ENCODE measurements at regions not wholly inside any gene's neighbourhood (a gene's known extent, or its start where the extent isn't known, plus 50 kb on each side); places are given as distances from the start of the nearest gene placed in this dataset.

DNA sequence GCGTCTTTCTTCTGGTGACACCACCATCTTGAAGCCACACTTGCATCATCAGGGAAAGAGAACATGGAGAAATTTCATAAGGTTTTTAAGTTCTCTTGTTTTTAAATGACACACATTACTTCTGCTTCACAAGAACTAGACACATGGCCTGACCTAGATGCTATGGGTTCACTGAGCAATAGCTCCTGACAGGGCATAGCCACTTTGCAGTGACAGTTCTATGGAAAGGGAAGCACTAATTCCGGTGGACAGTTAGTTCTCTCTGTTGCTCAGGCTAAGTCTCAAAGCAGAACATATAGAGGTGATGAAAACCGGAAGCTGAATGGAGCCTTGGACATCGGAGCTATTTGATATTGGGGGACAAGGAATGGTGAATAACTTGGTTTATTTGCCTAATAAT is 940.1 kb upstream of the WWC1 start:
- Histone ChIP-seq H3K27me3 (no peaks in the 10 kb centered on the region), H3K9me3 (no peaks in the 10 kb centered on the region), H3K27ac (no peak overlapping the region), H3K36me3 (no peaks in the 10 kb centered on the region), H3K4me3 (no peak overlapping the region), H3K4me1 (no peaks in the 10 kb centered on the region)
- TF ChIP-seq, protein P1, sequence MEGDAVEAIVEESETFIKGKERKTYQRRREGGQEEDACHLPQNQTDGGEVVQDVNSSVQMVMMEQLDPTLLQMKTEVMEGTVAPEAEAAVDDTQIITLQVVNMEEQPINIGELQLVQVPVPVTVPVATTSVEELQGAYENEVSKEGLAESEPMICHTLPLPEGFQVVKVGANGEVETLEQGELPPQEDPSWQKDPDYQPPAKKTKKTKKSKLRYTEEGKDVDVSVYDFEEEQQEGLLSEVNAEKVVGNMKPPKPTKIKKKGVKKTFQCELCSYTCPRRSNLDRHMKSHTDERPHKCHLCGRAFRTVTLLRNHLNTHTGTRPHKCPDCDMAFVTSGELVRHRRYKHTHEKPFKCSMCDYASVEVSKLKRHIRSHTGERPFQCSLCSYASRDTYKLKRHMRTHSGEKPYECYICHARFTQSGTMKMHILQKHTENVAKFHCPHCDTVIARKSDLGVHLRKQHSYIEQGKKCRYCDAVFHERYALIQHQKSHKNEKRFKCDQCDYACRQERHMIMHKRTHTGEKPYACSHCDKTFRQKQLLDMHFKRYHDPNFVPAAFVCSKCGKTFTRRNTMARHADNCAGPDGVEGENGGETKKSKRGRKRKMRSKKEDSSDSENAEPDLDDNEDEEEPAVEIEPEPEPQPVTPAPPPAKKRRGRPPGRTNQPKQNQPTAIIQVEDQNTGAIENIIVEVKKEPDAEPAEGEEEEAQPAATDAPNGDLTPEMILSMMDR (IDR thresholded peaks at IDR 0.05) = no peak
- no peak for DNase-seq (ENCODE audit: low spot score)

DNA sequence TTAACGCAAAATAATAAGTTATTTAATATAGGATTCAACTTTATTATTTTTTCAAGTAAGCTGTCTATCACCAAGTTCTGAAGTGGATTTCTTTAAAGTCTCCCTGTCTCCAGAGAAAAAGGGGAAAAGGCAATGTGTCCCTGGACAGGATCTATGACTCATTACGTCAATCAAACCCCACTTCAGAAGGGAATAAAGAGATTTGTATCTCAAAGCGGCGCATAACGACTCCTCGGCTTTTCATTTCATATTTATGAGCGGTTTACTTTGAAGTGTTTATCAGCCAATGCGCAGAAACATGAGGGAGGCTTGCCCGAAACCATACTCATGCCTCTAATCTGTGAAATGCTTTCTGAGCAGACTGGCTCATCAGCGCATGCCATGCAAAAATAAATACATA is 938.6 kb upstream of the WWC1 start:
- no peaks in the 10 kb centered on the region for H3K36me3 ChIP-seq
- no peak overlapping the region for H3K27ac ChIP-seq
- TF ChIP-seq, protein P1 (IDR thresholded peaks at IDR 0.05) = no peak
- H3K9me3 ChIP-seq = no peaks in the 10 kb centered on the region
- no peak for DNase-seq (ENCODE audit: low spot score)
- H3K27me3 ChIP-seq = no peaks in the 10 kb centered on the region
- no peaks in the 10 kb centered on the region for H3K4me1 ChIP-seq
- H3K4me3 ChIP-seq = no peak overlapping the region

DNA sequence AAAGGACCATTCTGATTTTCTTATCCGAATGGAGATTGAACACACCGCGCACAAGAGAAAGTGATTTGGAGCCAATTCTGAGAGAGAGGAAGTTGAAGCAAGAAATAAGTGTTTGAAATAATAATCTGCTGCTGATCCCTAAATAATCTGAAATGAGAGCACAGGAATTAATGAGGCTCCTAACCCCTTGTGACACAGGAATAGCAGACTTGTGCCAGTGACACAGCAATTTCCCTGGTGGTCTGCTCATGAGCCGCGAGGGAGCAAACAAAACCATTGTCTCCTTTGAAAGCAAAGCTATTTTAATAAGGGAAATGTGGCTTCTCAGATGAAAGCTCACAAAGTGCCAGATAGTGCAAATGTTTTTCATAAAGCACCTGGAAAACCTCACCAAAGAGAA is 936.1 kb upstream of the WWC1 start:
- no peaks in the 10 kb centered on the region for H3K27me3 ChIP-seq
- no peaks in the 10 kb centered on the region for H3K4me1 ChIP-seq
- DNase-seq (ENCODE audit: low spot score) = no peak
- TF ChIP-seq, protein P1 (IDR thresholded peaks at IDR 0.05) = no peak
- no peaks in the 10 kb centered on the region for H3K9me3 ChIP-seq
- H3K4me3 ChIP-seq = no peak overlapping the region
- no peak overlapping the region for H3K27ac ChIP-seq
- H3K36me3 ChIP-seq = no peaks in the 10 kb centered on the region

DNA sequence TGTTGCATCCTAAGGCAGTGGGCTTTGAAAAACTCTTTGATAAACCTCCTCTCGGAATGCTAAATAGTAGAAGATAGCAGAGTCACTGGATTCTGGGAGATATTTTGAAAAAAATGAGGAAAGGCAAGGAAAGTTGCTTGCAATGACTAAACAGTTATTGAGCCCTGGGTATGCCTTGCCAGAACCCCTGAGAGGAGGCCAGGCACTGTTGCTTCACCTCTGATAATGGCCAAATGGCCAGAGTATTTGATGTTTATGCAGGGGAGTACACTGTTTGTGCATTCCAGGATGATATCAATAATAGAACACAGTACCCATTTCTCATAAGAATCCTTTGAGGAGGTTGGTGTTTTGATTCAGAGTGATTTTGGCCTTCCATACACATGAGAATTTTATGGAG is 935.1 kb upstream of the WWC1 start:
- Histone ChIP-seq H3K4me1 (no peaks in the 10 kb centered on the region), H3K4me3 (no peak overlapping the region), H3K27me3 (no peaks in the 10 kb centered on the region), H3K9me3 (no peaks in the 10 kb centered on the region), H3K36me3 (no peaks in the 10 kb centered on the region), H3K27ac (no peak overlapping the region)
- TF ChIP-seq, protein P1 (IDR thresholded peaks at IDR 0.05) = no peak
- no peak for DNase-seq (ENCODE audit: low spot score)

DNA sequence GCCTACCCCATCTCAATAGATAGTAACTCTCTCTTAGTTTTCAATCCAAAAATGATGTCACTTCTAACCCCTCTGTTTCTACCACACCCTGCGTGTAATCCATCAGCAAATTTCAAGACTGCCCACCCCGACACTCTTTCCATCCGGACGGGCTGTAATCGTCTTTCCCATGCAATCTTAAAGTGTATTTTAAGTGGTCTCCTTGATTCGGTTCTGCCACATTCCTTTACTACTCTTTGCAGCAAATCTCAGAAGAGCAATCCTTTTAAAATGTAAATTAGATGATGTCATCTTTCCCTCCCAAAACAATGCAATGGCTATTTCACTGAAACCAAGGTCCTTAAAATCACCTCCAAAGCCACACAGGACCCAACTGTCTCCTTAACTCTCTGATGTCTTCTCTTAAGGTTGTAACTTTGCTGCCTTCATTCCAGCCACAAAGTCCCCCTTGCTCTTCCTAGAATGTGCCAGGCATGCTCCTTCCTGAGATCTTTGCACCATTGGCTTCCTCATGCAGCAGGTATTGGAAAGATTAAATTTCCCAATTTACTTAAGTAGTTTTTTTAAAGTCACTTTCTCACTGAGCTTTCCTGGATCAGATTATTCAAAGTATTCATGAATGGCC is 932.5 kb upstream of the WWC1 start:
- peaks cover 0 to 9% of the 10 kb centered on the region in 2 donors for H3K9me3 ChIP-seq
- DNase-seq (ENCODE audit: low spot score) = no peak
- no peaks in the 10 kb centered on the region for H3K4me1 ChIP-seq
- no peaks in the 10 kb centered on the region for H3K27me3 ChIP-seq
- H3K4me3 ChIP-seq = no peak overlapping the region
- no peaks in the 10 kb centered on the region for H3K36me3 ChIP-seq
- no peak overlapping the region for H3K27ac ChIP-seq
- TF ChIP-seq, protein P1 (IDR thresholded peaks at IDR 0.05) = no peak

DNA sequence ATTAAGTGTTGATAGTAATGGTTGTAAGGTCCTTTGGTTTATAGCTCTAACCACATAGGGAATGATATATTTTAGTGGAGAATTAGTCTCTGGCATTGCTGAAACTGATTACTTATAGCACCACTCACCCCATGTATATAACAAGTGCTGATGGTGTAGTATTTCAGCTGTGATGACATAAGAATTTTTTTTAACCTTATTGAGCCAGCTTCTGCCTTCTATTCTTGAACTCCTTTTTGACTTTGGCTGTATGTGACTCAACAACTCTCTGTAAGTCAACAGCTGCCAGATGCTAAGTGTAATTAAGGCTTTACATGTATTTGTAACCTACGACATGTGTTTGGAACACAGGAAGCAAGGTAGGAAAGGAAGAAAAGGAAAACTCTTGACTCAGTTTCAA is 929.6 kb upstream of the WWC1 start:
- Histone ChIP-seq H3K9me3 (peaks cover 0 to 13% of the 10 kb centered on the region in 2 donors), H3K4me3 (no peak overlapping the region), H3K36me3 (no peaks in the 10 kb centered on the region), H3K27me3 (no peaks in the 10 kb centered on the region), H3K27ac (no peak overlapping the region), H3K4me1 (no peaks in the 10 kb centered on the region)
- TF ChIP-seq, protein P1 (IDR thresholded peaks at IDR 0.05) = no peak
- no peak for DNase-seq (ENCODE audit: low spot score)
